T-helper 1 cell (primary cell): ENCODE measurements at regions not wholly inside any gene's neighbourhood (a gene's known extent, or its start where the extent isn't known, plus 50 kb on each side); places are given as distances from the start of the nearest gene placed in this dataset.

ENCODE experiments used
- DNase-seq, 5 donors: peaks; one replicate each; pipeline ENCODE4 v3.0.0-alpha.2; 2012 to 2020

GRCh38 chr10:64234489-64234888, 713.3 kb downstream of the REEP3 start:
- no peak for DNase-seq

GRCh38 chr10:64257704-64258103, 736.5 kb downstream of the REEP3 start:
- DNase-seq, result no peak

GRCh38 chr10:64261092-64261491, 739.9 kb downstream of the REEP3 start:
- DNase-seq, result no peak

DNA sequence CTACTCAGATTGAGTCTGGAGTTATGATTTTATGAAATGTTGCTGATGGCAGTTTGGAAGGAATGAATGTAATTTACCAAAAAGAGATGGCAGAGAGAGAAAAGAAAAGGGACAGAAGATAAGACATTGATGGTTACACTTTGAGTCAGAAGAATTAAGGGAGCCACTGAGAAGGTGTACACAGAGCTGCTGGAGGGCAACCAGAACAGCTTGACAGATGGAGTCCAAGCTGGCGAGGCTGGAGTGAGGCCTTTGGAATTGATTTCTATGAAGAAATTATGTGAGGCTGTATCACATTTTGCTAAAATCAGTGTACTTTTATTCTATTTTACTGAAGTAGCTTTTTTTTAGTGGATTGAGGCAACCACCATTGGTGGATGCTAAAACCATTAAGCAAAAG, 740.5 kb downstream of the REEP3 start:
- no peak for DNase-seq

- no peak for DNase-seq
These were observed 744.8 kb downstream of the REEP3 start for GRCh38 chr10:64265961-64266360.

DNA sequence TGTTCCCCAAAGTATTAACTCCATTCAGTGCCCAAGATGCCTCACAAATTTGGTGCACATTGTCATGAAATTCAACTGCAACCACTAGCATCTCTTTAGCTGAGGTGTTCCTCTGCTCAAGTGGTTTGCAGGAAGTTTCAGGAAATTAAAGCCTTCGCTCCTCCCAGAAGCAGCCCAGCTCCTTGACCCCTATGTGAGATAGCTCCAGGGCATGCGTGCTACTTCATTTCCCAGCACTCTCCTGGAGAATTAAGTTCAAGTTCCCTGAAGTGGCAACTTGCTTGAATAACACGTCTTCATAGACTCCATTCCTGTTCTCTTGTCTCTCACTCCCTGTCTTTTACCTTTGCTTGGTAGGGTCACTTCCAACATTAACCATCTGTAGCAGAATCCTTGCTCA, 750.3 kb downstream of the REEP3 start:
- no peak for DNase-seq

GRCh38 chr10:64271983-64272382, 750.8 kb downstream of the REEP3 start:
- no peak for DNase-seq

GRCh38 chr10:64275001-64275400, 753.8 kb downstream of the REEP3 start:
- DNase-seq, result no peak

DNA sequence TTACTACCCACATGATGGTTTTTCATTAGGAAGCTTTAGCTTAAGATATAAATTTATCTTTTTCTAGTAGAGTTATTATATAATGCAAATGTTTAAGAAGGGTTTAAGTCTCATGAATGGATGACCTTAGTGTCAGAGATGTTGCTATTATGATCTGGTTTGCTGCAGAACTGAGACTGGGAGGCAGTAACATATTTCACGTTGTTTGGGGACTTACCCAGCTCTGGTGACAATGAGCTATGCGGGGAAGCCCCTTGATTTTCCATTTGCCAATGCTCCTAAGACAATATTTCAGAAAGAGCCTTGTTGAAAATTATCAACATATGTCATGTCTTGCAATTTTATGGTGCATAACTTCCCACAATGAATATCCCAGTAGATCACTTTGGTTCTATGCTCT, 754.6 kb downstream of the REEP3 start:
- DNase-seq, result no peak

GRCh38 chr10:64277536-64277935, 756.3 kb downstream of the REEP3 start:
- DNase-seq, result no peak

- DNase-seq, result no peak
These were observed 762.4 kb downstream of the REEP3 start for GRCh38 chr10:64283621-64284020.

DNA sequence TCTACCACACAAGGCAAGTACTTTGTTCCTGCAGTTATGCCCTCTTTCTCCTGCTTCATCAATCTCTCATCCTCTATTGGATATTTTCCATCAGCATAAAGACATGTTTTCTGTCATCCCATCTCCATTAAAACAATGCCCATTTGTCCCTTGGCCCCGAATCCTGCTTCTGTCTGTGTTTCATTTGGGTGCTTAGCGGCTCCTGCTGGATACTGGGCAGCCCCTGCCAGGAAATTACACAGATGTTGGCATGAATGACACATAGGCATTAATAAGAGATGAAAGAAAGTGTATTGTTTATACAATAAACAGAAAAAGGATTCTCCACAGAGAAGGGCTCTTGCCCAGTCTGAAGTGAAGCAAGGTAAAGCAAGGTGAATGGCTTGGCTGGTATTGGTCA, 765.3 kb downstream of the REEP3 start:
- DNase-seq, result no peak

- no peak for DNase-seq
These were observed 767.2 kb downstream of the REEP3 start for GRCh38 chr10:64288404-64288803.

DNA sequence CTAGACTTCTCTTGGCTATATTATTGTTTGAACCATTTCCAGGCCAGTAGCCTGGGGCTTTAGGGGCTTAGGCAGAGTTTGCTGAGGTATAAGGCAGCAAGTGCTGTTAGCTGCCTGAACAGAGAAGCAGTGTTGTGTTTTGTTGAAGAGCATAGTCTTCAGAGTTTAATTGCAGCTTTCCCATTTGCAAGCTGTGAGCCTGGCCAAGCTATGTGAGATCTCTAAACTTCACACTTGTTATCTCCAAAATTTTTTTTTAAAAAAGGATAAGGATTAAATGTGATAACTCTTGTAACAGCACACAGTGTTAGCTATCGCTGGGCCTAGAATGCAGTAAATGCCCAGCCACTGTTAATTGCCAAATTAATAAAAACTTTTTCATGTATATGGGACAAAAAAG, 782.4 kb downstream of the REEP3 start:
- DNase-seq, result no peak

- no peak for DNase-seq
These were observed 785.6 kb downstream of the REEP3 start for GRCh38 chr10:64306729-64307327.

- DNase-seq, result no peak
These were observed 791.7 kb downstream of the REEP3 start for GRCh38 chr10:64312876-64313275.

DNA sequence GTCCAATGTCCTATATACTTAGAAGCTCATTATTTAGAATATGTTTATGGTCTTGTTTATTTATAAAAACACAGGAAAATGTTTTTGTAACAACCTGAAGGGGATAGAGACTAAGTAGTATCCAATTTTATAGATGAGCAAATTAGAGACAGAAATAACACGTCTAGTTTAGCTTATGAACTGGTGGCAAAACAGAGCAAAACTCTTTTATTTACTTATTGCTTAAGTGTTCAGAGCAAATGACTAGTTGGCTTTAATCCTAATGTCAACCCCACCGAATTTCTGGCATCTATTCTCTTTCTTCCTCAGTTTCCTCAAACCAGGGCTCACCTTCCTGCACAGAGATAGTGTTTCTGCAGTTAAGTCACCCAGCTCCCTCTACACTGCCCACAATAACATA, 792.8 kb downstream of the REEP3 start:
- DNase-seq, result no peak

DNA sequence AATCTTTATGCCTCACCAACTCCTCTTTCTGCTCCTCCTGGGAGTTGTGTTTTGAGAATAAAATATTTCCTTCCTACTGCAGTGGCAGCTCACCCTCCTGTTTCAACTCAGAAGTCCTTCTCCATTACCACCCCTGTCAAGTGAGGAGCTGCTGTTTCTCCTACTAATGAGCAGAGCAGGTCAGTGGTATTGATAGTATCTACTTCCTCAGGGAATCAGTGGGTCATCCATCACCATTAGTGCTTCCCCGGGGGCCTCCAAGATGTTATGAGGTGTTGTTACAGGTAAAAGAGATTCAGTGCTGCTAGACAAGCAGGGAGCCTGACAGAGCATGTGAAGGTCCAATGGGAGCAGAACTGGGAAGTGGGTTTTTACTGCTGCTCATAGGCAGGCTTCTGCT, 795.2 kb downstream of the REEP3 start:
- DNase-seq, result no peak

DNA sequence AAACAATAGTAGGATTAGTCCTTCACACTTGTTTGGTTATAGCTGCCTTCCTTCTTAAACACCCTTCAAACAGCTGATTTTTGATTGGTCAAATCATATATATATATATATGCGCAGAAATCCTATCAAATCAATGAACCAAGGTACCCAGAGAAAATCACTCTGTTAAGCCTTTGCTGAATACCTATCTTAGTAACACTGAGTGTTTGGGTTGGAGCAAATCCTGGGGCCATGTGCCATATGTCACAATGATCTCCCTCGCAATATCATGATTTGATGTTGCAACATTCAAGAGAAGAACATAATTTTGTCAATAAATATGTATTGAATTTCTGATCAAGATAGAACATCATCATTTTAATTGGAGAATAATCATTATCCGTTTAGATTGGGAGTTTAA, 795.6 kb downstream of the REEP3 start:
- no peak for DNase-seq

DNA sequence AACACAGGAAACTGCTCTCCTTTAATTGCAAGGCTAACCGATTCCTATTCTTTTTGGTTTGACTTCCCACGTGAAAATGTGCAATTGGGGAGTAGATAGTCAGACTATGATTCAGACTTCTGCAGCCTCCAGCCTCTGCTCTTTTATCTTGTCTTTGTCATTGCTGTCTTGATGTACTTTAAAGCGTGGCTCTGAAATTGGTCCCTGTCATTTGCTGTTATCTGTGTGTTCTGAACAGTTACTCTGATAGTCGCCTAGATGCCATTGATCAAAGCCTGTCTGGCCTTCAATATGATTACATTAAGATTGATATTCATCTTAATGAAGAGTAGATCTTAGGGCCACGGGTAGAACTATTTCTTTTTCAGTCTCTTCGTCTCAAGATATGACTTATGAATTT, 799.2 kb downstream of the REEP3 start:
- no peak for DNase-seq

DNA sequence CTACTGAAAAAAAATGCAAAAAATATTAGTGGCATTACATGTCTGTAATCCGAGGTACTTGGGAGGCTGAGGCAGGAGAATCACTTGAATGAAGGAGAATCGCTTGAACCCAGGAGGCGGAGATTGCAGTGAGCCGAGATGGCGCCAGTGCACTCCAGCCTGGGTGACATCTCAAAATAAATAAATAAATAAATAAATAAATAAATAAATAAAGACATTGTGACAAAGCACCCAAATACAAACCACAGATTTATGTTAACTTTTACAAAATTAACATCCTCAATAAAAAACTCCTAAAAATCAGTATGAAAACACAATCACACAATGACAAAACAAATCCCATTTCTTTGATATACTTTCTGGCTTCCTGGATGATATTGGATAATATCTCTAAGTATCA, 808.3 kb downstream of the REEP3 start:
- no peak for DNase-seq

DNA sequence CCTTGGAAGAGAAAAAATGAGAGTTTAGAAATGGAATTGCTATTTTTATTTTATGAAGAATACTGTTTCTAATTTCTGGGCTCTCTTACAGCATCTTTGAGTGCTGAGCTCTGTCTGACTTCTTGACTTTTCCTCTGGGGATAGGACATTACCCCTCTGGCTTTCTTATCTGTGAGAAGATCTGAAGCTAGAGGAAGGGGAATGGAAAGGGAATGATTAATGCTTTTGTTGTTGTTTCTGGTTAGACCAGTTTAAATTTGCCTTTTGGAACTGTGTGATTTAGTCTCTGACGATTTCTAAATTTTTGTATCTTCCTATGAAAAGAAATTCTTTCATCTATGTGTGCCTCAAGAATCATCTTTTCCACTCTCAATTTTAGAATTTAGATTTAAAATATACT, 811.4 kb downstream of the REEP3 start:
- no peak for DNase-seq

- no peak for DNase-seq
These were observed 812.9 kb downstream of the REEP3 start for GRCh38 chr10:64334084-64334483.

DNA sequence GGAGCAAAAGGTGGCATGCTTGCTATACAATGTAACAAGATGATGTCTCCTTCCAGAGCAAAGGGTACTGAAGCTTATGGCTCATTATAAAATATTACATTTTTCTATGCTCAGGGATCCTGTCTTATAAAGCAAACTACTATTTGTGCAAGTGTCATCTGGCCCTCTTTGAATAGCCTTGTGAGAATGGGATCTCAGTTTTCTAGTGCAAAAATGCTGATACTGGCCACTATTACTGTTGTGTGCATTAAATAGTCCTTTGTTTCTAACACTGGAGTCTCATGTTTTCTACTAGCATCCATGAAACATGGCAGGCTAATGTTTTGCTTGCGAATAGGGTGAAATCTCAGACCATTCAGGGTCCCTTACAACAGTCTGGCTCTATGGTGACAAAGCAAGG, 823.0 kb downstream of the REEP3 start:
- DNase-seq, result no peak

DNA sequence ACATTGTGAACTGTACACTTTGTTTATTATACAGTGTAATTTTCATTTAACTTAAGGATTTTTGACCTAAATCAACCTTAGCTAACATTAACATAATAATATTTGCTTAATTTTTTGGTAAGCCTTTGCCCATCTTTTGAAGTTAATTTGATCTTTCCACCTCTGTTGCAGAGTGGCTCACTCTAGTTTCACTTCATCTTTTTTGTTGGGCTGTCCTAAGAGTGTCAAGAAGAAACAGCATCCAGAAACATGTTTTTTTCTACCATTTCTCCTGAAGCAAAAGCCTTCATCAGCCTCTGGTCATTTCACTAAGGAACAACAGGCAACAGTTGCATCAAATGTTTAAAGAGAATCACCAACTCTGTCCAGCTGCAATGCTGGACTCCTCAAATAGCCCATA, 824.7 kb downstream of the REEP3 start:
- no peak for DNase-seq

DNA sequence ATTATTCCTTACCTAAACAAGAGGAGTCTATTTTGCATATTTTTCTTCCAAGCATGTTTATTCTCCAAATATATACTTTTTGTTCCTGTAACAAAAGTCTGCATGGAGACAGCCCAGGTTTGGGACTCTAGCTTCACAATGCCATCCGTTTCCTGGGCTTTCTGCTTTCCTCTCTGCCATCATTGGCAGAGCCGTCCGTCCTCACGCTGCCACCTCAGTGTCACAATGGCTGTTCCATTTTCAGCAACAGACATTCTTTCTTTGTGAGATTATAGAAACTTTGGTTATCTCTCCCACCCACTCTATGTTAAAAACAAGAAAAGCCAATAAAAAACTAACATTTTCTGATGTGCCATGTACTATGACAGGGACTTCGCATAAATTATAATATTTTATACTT, 825.2 kb downstream of the REEP3 start:
- no peak for DNase-seq
